Gastroesophageal sphincter (tissue), 3 donors: ENCODE measurements at regions not wholly inside any gene's neighbourhood (a gene's known extent, or its start where the extent isn't known, plus 50 kb on each side); places are given as distances from the start of the nearest gene placed in this dataset.

ENCODE experiments used
- POLR2A ChIP-seq, 2 donors: fragments of 450-650 bp; IDR thresholded peaks; one replicate each; pipeline ENCODE4 v1.6.1; 2017; ENCODE audit warnings: antibody characterized with exemption in 2 of 2, mild to moderate bottlenecking in 2 of 2, moderate library complexity in 1 of 2
- TF ChIP-seq, protein P1 (sequence below), 4 experiments: fragments of 200-600 bp in 2 of 4; fragments of 450-650 bp in 2 of 4; sonication (generic) in 1 of 4; IDR thresholded peaks; one replicate each; pipeline ENCODE4 v1.5.1; 2017 to 2019; ENCODE audit warnings: antibody characterized with exemption in 4 of 4, mild to moderate bottlenecking in 2 of 4, moderate library complexity in 2 of 4

DNA sequence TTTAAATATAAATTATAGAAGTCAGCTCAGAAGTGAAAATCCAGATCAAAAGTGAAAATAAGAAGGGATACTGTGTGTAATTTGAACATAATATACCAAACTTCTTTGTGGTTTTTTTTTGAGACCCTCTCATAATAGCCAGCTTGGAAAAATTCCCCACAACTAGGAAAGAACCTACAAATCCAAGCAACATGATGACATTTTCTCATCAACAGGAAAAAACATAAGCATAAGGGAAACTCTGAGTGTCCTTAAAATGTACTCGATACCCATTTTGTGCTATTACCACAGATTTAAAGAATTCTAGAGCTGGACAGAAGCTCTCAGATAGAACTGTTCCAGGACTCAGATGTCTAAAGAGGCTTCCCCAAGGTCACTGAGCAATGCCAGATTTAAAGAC is 214.8 kb upstream of the KLF14 start:
- TF ChIP-seq, protein P1, sequence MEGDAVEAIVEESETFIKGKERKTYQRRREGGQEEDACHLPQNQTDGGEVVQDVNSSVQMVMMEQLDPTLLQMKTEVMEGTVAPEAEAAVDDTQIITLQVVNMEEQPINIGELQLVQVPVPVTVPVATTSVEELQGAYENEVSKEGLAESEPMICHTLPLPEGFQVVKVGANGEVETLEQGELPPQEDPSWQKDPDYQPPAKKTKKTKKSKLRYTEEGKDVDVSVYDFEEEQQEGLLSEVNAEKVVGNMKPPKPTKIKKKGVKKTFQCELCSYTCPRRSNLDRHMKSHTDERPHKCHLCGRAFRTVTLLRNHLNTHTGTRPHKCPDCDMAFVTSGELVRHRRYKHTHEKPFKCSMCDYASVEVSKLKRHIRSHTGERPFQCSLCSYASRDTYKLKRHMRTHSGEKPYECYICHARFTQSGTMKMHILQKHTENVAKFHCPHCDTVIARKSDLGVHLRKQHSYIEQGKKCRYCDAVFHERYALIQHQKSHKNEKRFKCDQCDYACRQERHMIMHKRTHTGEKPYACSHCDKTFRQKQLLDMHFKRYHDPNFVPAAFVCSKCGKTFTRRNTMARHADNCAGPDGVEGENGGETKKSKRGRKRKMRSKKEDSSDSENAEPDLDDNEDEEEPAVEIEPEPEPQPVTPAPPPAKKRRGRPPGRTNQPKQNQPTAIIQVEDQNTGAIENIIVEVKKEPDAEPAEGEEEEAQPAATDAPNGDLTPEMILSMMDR (IDR thresholded peaks at IDR 0.05) = no peak
- TF ChIP-seq POLR2A (IDR thresholded peaks at IDR 0.05) = no peak
